Mucosa of descending colon (tissue), 3 donors: ENCODE measurements at regions not wholly inside any gene's neighbourhood (a gene's known extent, or its start where the extent isn't known, plus 50 kb on each side); places are given as distances from the start of the nearest gene placed in this dataset.

ENCODE experiments used
- ATAC-seq: fragments of 200-7000 bp; cut with Tn5 transposase; one replicate; pipeline ENCODE4 v1.9.1; 2020; ENCODE audit warnings: mild to moderate bottlenecking, moderate library complexity
- DNase-seq, 3 donors: peaks; one replicate each; pipeline ENCODE4 v3.0.0-alpha.2; 2020
- H3K36me3 ChIP-seq: fragments of 200-600 bp; one replicate; pipeline ENCODE4 v1.8.0; 2021; ENCODE audit warnings: low read depth, mild to moderate bottlenecking
- H3K4me1 ChIP-seq: fragments of 200-600 bp; one replicate; pipeline ENCODE4 v1.8.0; 2021; ENCODE audit warnings: low read depth, mild to moderate bottlenecking
- H3K4me3 ChIP-seq: fragments of 200-600 bp; one replicate; pipeline ENCODE4 v1.8.0; 2021; ENCODE audit warnings: mild to moderate bottlenecking
- H3K9me3 ChIP-seq: fragments of 200-600 bp; one replicate; pipeline ENCODE4 v1.8.0; 2021; ENCODE audit warnings: mild to moderate bottlenecking
- CTCF ChIP-seq: fragments of 200-600 bp; IDR thresholded peaks from one replicate; pipeline ENCODE4 v1.8.0; 2022; ENCODE audit warnings: antibody characterized with exemption, mild to moderate bottlenecking
- intact Hi-C, 2 donors: fragments of 100-400 bp; cut with DNase I in 1 of 2; cut with micrococcal nuclease in 1 of 2; formaldehyde crosslinking; loops; one replicate each; pipeline versions ENCODE4 v1.11.0 to v1.11.1; 2022; cut with DNase I, micrococcal nuclease
- donor health status: DM: no; HTN: no; CAD: no; lungs with moderate emphysema.
- donor health status: DM: no; HTN: no; CAD: no.
- donor health status: DM: no; HTN: yes; CAD: no.

- no peak for DNase-seq
- intact Hi-C loops: no loop called here
- Histone ChIP-seq H3K4me3 (no peak overlapping the region), H3K36me3 (no peaks in the 10 kb centered on the region), H3K4me1 (no peaks in the 10 kb centered on the region), H3K9me3 (no peaks in the 10 kb centered on the region)
- ATAC-seq: no peak
- TF ChIP-seq CTCF: no peak
Measured at GRCh38 chr4:19776021-19776459, 475.7 kb upstream of the SLIT2 start.

GRCh38 chr4:19774690-19775256 is 476.9 kb upstream of the SLIT2 start:
- Histone ChIP-seq H3K9me3 (no peaks in the 10 kb centered on the region), H3K36me3 (no peaks in the 10 kb centered on the region), H3K4me3 (no peak overlapping the region), H3K4me1 (no peaks in the 10 kb centered on the region)
- no peak for TF ChIP-seq CTCF
- DNase-seq (no peak), ATAC-seq (no peak)
- intact Hi-C loops: no loop called here

GRCh38 chr4:19772581-19772980 is 479.1 kb upstream of the SLIT2 start:
- TF ChIP-seq CTCF: no peak
- no peak for ATAC-seq
- no peaks in the 10 kb centered on the region for H3K4me1 ChIP-seq
- no peaks in the 10 kb centered on the region for H3K36me3 ChIP-seq
- H3K4me3 ChIP-seq: no peak overlapping the region
- intact Hi-C loops: no loop called here
- DNase-seq: no peak
- H3K9me3 ChIP-seq: no peaks in the 10 kb centered on the region

- Histone ChIP-seq H3K36me3 (no peaks in the 10 kb centered on the region), H3K9me3 (no peaks in the 10 kb centered on the region), H3K4me1 (no peaks in the 10 kb centered on the region), H3K4me3 (no peak overlapping the region)
- intact Hi-C loops: no loop called here
- no peak for TF ChIP-seq CTCF
- ATAC-seq (no peak), DNase-seq (no peak)
Measured at GRCh38 chr4:19756661-19757060, 495.0 kb upstream of the SLIT2 start.

- Histone ChIP-seq H3K4me3 (no peak overlapping the region), H3K36me3 (no peaks in the 10 kb centered on the region), H3K9me3 (no peaks in the 10 kb centered on the region), H3K4me1 (no peaks in the 10 kb centered on the region)
- DNase-seq: no peak
- ATAC-seq: no peak
- intact Hi-C loops: no loop called here
- TF ChIP-seq CTCF: no peak
Measured at GRCh38 chr4:19752599-19752998, 499.1 kb upstream of the SLIT2 start.
